Heart left ventricle (tissue), 13 donors: ENCODE measurements at regions not wholly inside any gene's neighbourhood (a gene's known extent, or its start where the extent isn't known, plus 50 kb on each side); places are given as distances from the start of the nearest gene placed in this dataset.

ENCODE experiments used
- POLR2A ChIP-seq, 2 donors: fragments of 450-650 bp; IDR thresholded peaks; one replicate each; pipeline ENCODE4 v1.6.1; 2017; ENCODE audit warnings: antibody characterized with exemption in 2 of 2, mild to moderate bottlenecking in 2 of 2, moderate library complexity in 2 of 2
- TF ChIP-seq, protein P1 (sequence below), 12 donors: fragments of 200-600 bp; sonication (generic) in 4 of 12; IDR thresholded peaks; one replicate each; pipeline versions ENCODE4 v1.5.0 to v1.8.0; 2018 to 2022; ENCODE audit warnings: antibody characterized with exemption in 12 of 12, mild to moderate bottlenecking in 5 of 12
- donor health status: ischemic (EF 13 %, LVEDD 7.1; RV severe dilation, severe dysfunction).
- donor health status: DM: no; HTN: yes; CAD: no.
- donor health status: DM: no; HTN: no; CAD: no.
- donor health status: ischemic (EF 25% LVEDD 6.9; RV normal size, moderate dysfunction).
- donor health status: ischemic (EF 25% LVEDD 5.7; RV mildly dilated, moderate dysfunction).
- donor health status: ischemic (EF 35%, LVEDD 5.7; RV mildly dilated, moderate dysfunction).
- donor health status: nonischemic (EF 11% LVEDD 7.7; RV severe dilation, severe dysfunction).
- donor health status: DM: yes; HTN: yes; CAD: no.
- donor health status: PGD.
- donor health status: ischemic (EF 29% LVEDD 5.4; RV normal size, mild dysfunction).
- donor health status: nonischemic (EF 23%, LVEDD 6.1; RV moderate dilation, normal function).

DNA sequence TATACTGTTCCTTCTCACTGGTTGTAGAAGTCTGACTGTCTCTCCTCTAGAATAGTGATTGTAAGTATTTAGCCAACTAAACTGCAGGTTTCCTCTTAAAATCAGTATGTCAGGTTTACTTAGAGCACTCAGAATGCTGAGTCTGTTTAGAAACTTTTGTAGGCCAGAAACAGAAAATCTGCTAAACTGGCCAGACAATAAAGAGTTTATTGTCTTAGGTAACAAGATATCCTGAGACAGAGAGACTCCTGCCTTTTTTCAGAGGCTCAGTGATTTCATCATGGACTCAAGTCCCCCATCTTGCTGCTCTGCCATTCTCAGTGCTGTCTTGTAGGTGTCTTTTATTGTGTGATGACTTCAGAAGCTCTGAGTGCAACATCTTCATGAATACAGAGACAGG lies 279.0 kb downstream of the MFSD1 start:
- TF ChIP-seq, protein P1, sequence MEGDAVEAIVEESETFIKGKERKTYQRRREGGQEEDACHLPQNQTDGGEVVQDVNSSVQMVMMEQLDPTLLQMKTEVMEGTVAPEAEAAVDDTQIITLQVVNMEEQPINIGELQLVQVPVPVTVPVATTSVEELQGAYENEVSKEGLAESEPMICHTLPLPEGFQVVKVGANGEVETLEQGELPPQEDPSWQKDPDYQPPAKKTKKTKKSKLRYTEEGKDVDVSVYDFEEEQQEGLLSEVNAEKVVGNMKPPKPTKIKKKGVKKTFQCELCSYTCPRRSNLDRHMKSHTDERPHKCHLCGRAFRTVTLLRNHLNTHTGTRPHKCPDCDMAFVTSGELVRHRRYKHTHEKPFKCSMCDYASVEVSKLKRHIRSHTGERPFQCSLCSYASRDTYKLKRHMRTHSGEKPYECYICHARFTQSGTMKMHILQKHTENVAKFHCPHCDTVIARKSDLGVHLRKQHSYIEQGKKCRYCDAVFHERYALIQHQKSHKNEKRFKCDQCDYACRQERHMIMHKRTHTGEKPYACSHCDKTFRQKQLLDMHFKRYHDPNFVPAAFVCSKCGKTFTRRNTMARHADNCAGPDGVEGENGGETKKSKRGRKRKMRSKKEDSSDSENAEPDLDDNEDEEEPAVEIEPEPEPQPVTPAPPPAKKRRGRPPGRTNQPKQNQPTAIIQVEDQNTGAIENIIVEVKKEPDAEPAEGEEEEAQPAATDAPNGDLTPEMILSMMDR (IDR thresholded peaks at IDR 0.05), result no peak
- TF ChIP-seq POLR2A (IDR thresholded peaks at IDR 0.05), result no peak
